Choroid plexus epithelial cell (primary cell): ENCODE measurements at regions not wholly inside any gene's neighbourhood (a gene's known extent, or its start where the extent isn't known, plus 50 kb on each side); places are given as distances from the start of the nearest gene placed in this dataset.
"Not testable (repeated sequence)": the region's sequence is repeated elsewhere in the genome, so short reads cannot be mapped to it uniquely, and the experiment has no call there.

ENCODE experiments used
- DNase-seq: peaks from one replicate; pipeline ENCODE4 v3.0.0-alpha.2; 2010; ENCODE audit warnings: low read depth
- H3K4me3 ChIP-seq: 2 replicates; pipeline ENCODE4 v1.5.1; 2011; ENCODE audit warnings: low read depth, mild to moderate bottlenecking, control low read depth, low read length, moderate library complexity
- TF ChIP-seq, protein P1 (sequence below): conservative IDR thresholded peaks from 2 replicates; pipeline ENCODE4 v1.5.1; 2011; ENCODE audit warnings: low read depth, mild to moderate bottlenecking, control low read depth, inconsistent platforms, low read length, moderate library complexity

GRCh38 chr4:112086036-112086434 is 59.2 kb upstream of the FAM241A start:
- DNase-seq = no peak
- TF ChIP-seq, protein P1, sequence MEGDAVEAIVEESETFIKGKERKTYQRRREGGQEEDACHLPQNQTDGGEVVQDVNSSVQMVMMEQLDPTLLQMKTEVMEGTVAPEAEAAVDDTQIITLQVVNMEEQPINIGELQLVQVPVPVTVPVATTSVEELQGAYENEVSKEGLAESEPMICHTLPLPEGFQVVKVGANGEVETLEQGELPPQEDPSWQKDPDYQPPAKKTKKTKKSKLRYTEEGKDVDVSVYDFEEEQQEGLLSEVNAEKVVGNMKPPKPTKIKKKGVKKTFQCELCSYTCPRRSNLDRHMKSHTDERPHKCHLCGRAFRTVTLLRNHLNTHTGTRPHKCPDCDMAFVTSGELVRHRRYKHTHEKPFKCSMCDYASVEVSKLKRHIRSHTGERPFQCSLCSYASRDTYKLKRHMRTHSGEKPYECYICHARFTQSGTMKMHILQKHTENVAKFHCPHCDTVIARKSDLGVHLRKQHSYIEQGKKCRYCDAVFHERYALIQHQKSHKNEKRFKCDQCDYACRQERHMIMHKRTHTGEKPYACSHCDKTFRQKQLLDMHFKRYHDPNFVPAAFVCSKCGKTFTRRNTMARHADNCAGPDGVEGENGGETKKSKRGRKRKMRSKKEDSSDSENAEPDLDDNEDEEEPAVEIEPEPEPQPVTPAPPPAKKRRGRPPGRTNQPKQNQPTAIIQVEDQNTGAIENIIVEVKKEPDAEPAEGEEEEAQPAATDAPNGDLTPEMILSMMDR = no peak
- no peak overlapping the region for H3K4me3 ChIP-seq

DNA sequence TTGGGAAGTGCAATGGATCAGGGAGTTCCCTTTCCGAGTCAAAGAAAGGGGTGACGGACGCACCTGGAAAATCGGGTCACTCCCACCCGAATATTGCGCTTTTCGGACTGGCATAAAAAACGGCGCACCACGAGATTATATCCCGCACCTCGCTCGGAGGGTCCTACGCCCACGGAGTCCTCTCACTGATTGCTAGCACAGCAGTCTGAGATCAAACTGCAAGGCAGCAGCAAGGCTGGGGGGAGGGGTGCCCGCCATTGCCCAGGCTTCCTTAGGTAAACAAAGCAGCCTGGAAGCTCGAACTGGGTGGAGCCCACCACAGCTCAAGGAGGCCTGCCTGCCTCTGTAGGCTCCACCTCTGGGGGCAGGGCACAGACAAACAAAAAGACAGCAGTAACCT is 58.6 kb upstream of the FAM241A start:
- not testable (repeated sequence) for DNase-seq, H3K4me3 ChIP-seq

- not testable (repeated sequence) for DNase-seq
Measured at GRCh38 chr4:112092330-112092729, 52.9 kb upstream of the FAM241A start.

DNA sequence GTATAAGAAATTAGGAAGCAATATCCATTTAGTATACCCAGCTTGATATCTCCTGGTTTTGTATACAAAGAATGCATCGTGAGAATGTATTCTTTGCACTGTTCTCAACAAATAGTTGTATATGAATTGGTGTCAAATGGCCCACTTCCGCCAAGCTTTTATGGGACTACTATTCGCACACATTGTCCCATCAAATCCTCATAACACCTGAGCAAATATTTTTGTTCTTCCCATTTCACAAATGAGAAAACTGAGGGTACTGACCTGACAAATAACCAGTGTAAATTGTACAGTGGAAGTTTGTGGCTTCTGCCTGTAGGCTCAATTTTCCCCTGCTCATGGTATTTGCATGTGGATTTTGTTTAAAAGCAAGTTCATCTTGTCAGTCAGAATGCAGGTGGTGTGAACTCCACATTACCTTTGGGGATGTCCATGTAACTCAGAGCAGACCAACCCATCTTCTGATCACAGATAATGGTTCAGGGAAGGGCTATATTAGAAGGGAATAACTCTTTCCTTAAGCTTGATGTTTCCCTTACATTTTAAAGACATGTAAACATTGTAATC is 51.5 kb upstream of the FAM241A start:
- DNase-seq = no peak
- TF ChIP-seq, protein P1 = no peak
- H3K4me3 ChIP-seq = no peak overlapping the region

More at GRCh38 chr4:112092330-112092729, 52.9 kb upstream of the FAM241A start:
- not testable (repeated sequence) for H3K4me3 ChIP-seq

GRCh38 chr4:112094330-112094729 is 50.9 kb upstream of the FAM241A start:
- H3K4me3 ChIP-seq = no peak overlapping the region
- TF ChIP-seq, protein P1 = no peak
- no peak for DNase-seq
